NCI-H1105 treated with DMSO at 0.1 percent for 48 hours (cell line): ENCODE measurements at regions not wholly inside any gene's neighbourhood (a gene's known extent, or its start where the extent isn't known, plus 50 kb on each side); places are given as distances from the start of the nearest gene placed in this dataset.
"Not testable (repeated sequence)": the region's sequence is repeated elsewhere in the genome, so short reads cannot be mapped to it uniquely, and the experiment has no call there.

Experiments
- DNase-seq: peaks from one replicate; lab custom pipeline; 2025; lab: John Stamatoyannopoulos, UW

DNA sequence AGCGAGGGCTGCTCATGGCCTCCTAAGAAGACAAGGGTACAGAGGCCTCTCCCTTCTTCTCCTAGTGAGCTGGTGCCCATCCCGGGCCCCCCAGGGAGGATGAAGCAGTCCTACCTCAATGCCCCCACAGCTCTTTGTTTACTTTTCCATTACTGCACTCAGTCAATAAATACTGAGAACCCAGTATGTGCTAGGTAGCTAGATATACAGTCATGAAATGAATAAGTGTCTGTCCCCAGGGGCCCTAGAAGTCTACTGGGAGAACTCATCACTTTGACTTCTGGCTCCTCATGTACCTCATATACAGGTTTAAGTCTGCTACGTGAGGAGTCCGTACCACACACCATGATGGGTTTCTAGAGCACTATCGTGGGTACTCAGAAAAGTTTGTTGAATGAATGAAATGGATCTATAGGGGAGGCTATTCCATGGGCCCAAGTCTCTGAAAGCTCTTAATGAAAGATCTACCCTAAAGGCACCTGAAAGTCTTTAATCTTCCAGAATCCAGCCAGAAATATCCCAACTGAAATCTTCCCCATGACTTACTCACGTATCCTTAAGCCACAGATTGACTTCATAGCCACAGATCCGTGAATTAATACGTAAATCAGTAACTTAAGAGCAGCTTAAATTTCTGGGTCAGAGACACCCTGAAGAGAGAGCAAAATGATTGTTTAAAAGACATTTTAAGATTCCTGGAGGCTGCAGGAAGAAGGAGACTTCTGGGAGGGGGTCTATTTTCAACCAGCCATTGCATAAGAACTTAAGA is 51.6 kb upstream of the POMP start:
- DNase-seq = no peak

DNA sequence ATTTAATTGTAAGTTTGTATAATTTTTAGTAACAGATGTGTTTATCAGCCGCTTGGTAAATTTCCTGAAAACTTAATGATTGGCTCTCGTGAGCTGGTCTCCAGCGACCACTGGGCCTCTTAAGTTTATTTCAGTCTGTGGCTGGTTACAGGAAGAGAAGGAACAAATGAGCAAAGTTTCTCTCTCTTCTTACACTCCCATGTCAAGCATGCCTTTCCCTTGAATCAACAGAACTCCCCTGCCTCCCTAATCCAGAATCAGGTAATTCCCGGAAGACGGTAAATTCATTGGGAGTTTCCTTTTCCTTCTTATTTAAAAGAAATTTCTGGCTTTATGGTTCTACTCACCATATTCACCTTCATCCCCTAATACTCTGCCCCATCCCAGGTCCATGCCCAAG is 52.5 kb upstream of the POMP start:
- DNase-seq = no peak

DNA sequence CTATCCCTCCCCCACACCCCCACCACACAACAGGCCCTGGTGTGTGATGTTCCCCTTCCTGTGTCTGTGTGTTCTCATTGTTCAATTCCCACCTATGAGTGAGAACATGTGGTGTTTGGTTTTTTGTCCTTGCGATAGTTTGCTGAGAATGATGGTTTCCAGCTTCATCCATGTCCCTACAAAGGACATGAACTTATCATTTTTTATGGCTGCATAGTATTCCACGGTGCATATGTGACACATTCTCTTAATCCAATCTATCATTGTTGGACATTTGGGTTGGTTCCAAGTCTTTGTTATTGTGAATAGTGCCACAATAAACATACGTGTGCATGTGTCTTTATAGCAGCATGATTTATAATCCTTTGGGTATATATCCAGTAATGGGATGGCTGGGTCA is 53.8 kb upstream of the POMP start:
- not testable (repeated sequence) for DNase-seq

- DNase-seq = no peak
Observed at GRCh38 chr13:28603043-28603664, 55.8 kb upstream of the POMP start.

- DNase-seq = no peak
Observed at GRCh38 chr13:28602580-28602979, 56.4 kb upstream of the POMP start.

- DNase-seq = no peak
Observed at GRCh38 chr13:28601581-28601980, 57.3 kb upstream of the POMP start.

DNA sequence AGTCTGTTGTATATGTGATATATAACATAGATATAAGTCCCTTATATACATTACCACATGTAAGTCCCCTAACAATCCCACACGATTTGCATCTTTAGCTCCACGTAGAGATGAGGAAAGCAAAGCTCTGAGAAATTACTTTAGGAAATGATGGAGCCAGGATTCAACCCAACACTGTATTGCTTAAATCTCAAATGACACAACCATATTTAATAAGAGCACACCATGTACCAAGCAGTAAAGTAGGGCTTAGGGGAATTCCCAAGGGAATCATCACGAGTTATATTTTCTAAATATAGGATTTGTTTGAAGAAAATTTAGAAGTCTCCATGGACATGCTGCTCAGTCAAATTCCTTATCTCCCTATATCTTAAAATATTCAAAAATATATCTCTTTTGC is 61.3 kb upstream of the POMP start:
- DNase-seq = no peak

DNA sequence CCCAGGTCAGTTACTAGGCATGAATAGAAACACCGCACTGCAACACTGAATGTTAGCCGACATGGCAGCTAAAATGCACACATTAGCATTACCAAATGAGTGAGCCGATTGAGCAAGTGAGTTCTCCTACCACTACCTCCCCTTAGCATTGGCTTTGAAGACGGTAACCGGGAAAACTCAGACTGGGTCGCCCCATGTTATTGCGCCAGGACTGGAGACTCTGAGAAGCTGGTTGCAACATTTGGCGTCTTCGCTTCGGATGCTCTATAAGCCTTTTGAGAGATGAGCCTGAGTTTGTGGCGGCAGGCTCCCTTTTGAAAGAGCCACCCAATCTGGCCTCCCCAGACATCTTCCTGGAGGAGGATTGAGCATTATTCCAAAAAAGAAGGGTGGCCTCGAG is 68.5 kb upstream of the POMP start:
- no peak for DNase-seq

DNA sequence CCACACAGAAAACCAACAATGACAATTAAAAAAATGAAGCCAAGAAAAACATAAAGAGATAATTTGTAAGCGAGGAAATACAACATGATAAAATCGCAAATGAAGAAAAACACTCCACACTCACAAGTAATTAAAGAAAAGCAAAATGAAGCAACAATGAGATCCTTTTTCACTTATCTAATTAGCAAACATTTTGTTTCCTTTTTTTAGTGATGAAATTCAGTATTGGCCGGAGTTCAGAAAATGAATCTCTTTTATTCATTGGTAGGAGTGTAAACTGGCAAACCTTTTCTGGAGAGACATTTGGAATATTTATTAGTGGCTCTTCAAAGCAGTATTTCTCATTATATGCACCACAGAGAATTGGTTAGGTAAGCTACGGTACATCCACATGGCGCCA is 70.6 kb upstream of the POMP start:
- no peak for DNase-seq

GRCh38 chr13:28587174-28587540 is 71.8 kb upstream of the POMP start:
- DNase-seq = no peak

DNA sequence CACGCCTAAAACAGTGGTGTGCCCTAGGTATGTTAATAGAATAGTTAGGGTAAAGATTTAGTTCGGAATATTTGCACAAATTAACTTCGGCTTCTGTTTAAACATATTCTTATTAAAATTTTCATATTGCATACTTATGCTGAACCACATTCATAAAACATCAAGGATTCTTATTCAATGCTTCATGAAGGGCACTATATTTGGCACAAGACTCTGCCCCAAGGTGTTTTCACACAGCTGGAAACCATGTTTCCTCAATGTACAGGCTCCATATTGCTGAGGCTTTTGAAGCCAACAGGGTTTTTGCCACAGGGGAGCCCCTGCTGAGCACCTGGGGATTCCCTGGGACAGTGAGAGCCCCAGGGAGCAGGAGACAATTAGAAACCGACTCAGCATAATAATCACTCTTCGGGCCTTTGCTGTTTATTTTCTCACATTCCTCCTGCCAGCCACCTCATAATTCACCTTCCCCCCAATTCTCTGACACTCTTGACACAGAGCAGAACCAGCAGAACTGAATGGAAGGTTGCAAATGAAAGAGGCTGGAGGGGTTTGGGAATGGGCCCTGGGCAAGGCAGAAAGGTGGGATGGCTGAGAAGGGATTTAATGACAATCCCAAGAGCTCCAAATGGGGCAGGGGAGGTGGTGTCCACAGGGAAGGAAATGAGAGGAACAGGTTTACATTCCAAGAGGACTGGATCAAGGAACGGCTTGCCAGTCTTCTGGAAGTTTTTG is 72.3 kb upstream of the POMP start:
- DNase-seq = no peak

DNA sequence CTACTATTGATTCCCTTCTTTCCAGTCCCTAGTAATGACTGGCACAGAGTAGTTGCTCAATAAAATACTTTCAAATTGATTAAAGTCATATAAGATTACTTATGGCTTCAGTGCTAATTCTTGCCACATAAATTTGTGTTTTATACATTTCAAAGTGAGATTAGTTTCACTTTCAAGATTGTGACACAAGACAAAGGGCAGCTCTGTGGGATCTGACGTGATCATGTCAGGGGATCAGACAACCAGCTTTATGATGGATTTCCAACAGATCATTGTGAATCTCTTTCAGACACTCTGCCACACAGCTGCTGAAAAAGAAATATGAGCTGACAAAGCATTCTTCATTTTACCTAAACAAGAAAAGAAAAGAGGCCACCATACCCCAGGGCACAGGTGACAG is 73.4 kb upstream of the POMP start:
- DNase-seq = no peak

DNA sequence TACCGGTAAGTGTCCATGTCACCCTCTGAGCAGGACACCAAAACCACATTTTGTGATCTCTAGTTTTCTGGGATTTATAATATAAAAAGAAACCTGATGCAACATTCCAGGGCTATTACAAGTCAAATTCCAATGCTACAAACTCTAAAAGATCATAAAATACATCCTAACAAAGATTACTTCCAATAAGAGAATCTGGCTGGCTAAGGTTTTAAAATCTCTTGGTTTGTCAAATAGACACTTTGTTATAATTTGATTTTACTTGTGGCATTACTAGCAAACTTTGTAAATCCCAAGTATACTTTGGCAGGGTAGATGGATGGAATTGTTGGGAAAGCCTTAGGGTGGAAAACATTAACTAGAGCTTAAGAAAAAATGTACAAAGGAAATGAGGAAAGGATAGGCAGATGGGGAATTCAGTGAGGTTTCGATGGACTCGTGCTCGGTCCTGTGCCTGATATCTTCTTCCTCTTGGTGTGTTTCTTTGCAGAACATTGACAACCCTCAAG is 74.0 kb upstream of the POMP start:
- DNase-seq = no peak

GRCh38 chr13:28583651-28584091 is 75.3 kb upstream of the POMP start:
- DNase-seq = no peak

- no peak for DNase-seq
Observed at GRCh38 chr13:28582892-28583240, 76.1 kb upstream of the POMP start.

DNA sequence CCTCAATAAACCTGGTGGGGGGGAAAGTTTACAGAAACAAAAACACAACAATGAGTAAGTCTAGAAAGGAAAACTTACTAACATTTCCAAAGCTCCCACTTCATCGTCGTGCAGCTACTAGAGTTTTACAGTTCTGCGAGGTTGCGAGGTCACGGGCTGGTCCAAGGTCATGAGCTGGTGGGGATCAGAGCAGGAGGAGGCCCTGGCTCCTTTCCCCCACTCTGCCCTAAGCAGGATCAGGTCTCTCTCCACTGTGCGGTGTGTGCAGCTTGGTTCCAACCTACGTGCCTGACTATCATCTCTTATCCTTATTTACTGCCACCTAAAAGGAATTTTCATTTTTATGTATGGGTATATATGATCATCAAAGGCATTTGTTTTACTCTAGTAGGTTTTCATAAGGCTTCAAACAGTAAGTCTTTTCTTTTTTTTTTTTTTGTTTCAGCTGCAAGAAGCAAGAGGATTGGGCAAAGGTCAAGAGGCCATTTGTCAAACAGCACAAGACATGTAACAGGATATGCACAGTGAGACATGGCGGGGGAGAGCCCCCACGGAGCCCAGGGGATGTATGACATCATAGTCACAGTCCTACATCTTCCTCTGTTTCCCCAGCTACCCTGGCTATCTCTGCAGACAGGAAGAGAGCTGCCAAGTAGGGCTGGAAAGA is 76.6 kb upstream of the POMP start:
- DNase-seq = no peak

- no peak for DNase-seq
Observed at GRCh38 chr13:28581451-28581850, 77.5 kb upstream of the POMP start.

DNA sequence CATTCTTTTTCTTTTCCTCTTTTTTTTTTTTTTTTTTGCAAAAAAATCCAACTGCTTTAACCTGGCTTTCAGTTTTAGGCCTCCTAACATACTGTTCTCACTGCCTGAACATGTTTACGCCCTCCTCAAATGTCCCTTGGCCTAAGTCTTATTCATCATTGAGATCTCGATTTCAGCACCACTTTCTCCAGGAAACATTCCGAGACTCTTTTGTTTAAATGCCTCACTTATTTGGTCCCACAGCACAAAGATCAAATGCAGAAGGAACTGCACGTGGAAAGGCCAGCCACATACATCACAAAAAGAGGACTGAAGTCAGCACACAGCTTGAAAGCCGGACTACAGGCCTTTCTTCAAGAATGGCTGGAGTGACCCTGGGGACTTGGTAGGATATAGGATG is 79.2 kb upstream of the POMP start:
- no peak for DNase-seq

- no peak for DNase-seq
Observed at GRCh38 chr13:28579322-28579721, 79.6 kb upstream of the POMP start.

GRCh38 chr13:28576067-28576466 is 81.1 kb upstream of the FLT1 start:
- no peak for DNase-seq

DNA sequence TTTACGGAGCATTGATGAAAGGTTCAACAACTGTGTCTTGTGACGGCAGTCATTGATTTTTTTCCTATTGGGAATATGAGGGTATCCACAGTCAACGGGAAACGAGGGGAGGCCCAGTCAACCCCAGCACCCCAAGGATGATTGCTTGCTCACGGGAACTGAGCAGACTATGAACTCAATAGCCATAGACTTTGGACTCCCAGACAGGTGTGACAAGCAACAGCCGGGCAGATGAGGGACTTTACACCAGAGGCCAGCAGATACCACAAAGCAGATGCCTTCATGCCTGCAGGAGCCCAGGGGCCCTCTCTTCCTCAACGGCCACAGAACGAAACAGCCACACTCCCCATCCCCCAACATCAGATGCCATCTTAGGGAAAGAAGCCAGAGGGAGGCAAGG is 80.3 kb upstream of the FLT1 start:
- DNase-seq = no peak

DNA sequence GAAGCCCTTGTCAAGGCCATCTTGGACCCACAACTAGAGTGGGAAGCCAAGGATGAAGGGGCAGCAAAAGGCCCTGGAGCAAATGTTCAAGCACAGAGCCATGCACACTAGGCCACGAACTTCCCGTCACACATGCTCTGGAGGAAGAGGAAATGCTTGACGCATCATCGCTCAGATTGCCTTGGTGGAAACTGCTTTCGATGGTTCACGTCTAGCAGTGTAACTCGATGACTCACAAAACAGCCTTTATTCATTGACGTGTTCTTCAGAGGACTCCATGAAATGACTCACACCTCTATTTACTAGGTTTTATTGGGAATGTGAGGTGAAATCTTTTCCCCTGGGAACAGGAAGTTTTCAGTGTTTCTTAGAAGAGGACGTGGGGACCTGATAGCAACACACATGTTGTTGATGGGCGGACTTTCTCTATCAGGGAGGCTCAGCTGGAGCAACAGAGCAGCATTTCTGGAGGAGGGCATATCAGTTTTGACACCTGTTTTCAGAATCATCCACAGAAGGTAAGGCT is 79.8 kb upstream of the FLT1 start:
- DNase-seq = no peak
